GM12878 (cell line): ENCODE measurements at regions not wholly inside any gene's neighbourhood (a gene's known extent, or its start where the extent isn't known, plus 50 kb on each side); places are given as distances from the start of the nearest gene placed in this dataset.

Source experiments
- ATAC-seq: fragments of 200-7000 bp; cut with Tn5 transposase; 3 replicates; pipeline ENCODE4 v1.9.1; 2020; ENCODE audit warnings: mild to moderate bottlenecking, moderate library complexity
- BruUV-seq: library from RNA; stranded (reverse); fragments of 400-500 nt; replicated peaks from 2 replicates; lab custom pipeline; 2021; lab: Mats Ljungman, UMichigan
- CTCF ChIA-PET: fragments of 300-600 bp; sonication (Branson Sonifier 250); formaldehyde crosslinking; extraction: SDS; loops from one replicate; lab custom pipeline; 2021; ENCODE audit warnings: inconsistent platforms; lab: Yijun Ruan, JAX
- POLR2A ChIA-PET: fragments of 350-600 bp; formaldehyde crosslinking; extraction: SDS; loops from one replicate; lab custom pipeline; 2021; ENCODE audit warnings: inconsistent platforms; lab: Charles Lee
- RAD21 ChIA-PET: fragments of 300-600 bp; sonication (Branson Sonifier 250); formaldehyde crosslinking; loops from one replicate; lab custom pipeline; 2023; ENCODE audit warnings: antibody characterized with exemption; ENCODE audit not compliant: unreplicated experiment; lab: Charles Lee
- SMC1A ChIA-PET: fragments of 300-600 bp; sonication (Branson Sonifier 250); formaldehyde crosslinking; loops from one replicate; lab custom pipeline; 2023; ENCODE audit not compliant: unreplicated experiment, uncharacterized antibody; lab: Charles Lee
- DNase-seq: peaks from one replicate; pipeline ENCODE4 v3.0.0-alpha.2; 2011; ENCODE audit warnings: low read depth, low spot score
- FAIRE-seq: peaks from 3 replicates; lab custom pipeline; 2011; peaks lifted over from hg19 to GRCh38; lab: Jason Lieb, UNC
- H2AFZ ChIP-seq: 2 replicates; pipeline ENCODE4 v1.6.0; 2011; ENCODE audit warnings: low read depth, low read length, control low read depth; ENCODE audit not compliant: control insufficient read depth
- H3K27ac ChIP-seq: 2 replicates; pipeline ENCODE4 v1.5.1; 2011; ENCODE audit warnings: control low read depth; ENCODE audit not compliant: control insufficient read depth, insufficient read depth
- H3K27me3 ChIP-seq, 2 experiments: replicated peaks in 1 of 2; 2 replicates each; pipeline versions ENCODE4 v1.6.0 to v1.6.1; 2011; ENCODE audit warnings: low read length in 1 of 2; ENCODE audit not compliant: control insufficient read depth in 2 of 2, insufficient read depth in 2 of 2
- H3K36me3 ChIP-seq, 2 experiments: 2 replicates each; pipeline ENCODE4 v1.5.1; 2011; ENCODE audit warnings: low read length in 1 of 2; ENCODE audit not compliant: control insufficient read depth in 2 of 2, insufficient read depth in 2 of 2
- H3K4me1 ChIP-seq: 2 replicates; pipeline ENCODE4 v1.6.1; 2011; ENCODE audit warnings: mild to moderate bottlenecking, low read length, moderate library complexity, mixed read lengths; ENCODE audit not compliant: control insufficient read depth, insufficient read depth
- H3K4me2 ChIP-seq: 2 replicates; pipeline ENCODE4 v1.6.0; 2011; ENCODE audit warnings: control low read depth; ENCODE audit not compliant: control insufficient read depth, insufficient read depth
- H3K4me3 ChIP-seq: fragments of 200-600 bp; sonication (generic); 2 replicates; pipeline ENCODE4 v1.5.1; 2016
- H3K79me2 ChIP-seq: 2 replicates; pipeline ENCODE4 v1.6.0; 2011; ENCODE audit warnings: low read length; ENCODE audit not compliant: control insufficient read depth, insufficient read depth
- H3K9ac ChIP-seq: 2 replicates; pipeline ENCODE4 v1.8.0; 2011; ENCODE audit warnings: low read length, control low read depth, mixed read lengths; ENCODE audit not compliant: control insufficient read depth, insufficient read depth
- H3K9me3 ChIP-seq: replicated peaks from 3 replicates; pipeline ENCODE4 v1.5.1; 2011; ENCODE audit warnings: mild to moderate bottlenecking, low read length; ENCODE audit not compliant: control insufficient read depth, insufficient read depth
- H4K20me1 ChIP-seq: 2 replicates; pipeline ENCODE4 v1.6.0; 2011; ENCODE audit not compliant: control insufficient read depth, insufficient read depth
- EGR1 ChIP-seq, 2 experiments: IDR thresholded peaks; 1 replicate in 1 of 2; 2 replicates in 1 of 2; pipeline ENCODE4 v1.6.1; 2011 to 2012; ENCODE audit warnings: low read depth in 2 of 2, low read length in 2 of 2, borderline replicate concordance in 1 of 2, mild to moderate bottlenecking in 1 of 2, moderate library complexity in 1 of 2
- IKZF1 ChIP-seq: fragments of 450-650 bp; conservative IDR thresholded peaks from 2 replicates; pipeline ENCODE4 v1.6.1; 2017; ENCODE audit warnings: antibody characterized with exemption, mild to moderate bottlenecking
- MLLT1 ChIP-seq: fragments of 450-650 bp; IDR thresholded peaks from 2 replicates; pipeline ENCODE4 v1.6.1; 2016; ENCODE audit warnings: mild to moderate bottlenecking
- MXI1 ChIP-seq: fragments of 150-350 bp; IDR thresholded peaks from 2 replicates; pipeline ENCODE4 v1.6.1; 2011; ENCODE audit warnings: low read depth, mild to moderate bottlenecking, inconsistent platforms, low read length, improper control_type of control experiment
- NFYB ChIP-seq: IDR thresholded peaks from 2 replicates; pipeline ENCODE4 v1.6.1; 2011; ENCODE audit warnings: low read depth, mild to moderate bottlenecking, low read length, improper control_type of control experiment, moderate library complexity; ENCODE audit not compliant: insufficient read depth
- POLR2AphosphoS5 ChIP-seq: IDR thresholded peaks from 2 replicates; pipeline ENCODE4 v1.6.1; 2011; ENCODE audit warnings: mild to moderate bottlenecking, low read length, inconsistent platforms
- RBBP5 ChIP-seq: fragments of 200-600 bp; sonication (generic); conservative IDR thresholded peaks from 2 replicates; pipeline ENCODE4 v1.6.1; 2016
- SIN3A ChIP-seq: IDR thresholded peaks from 2 replicates; pipeline ENCODE4 v1.6.1; 2012; ENCODE audit warnings: low read depth, low read length, improper control_type of control experiment
- YY1 ChIP-seq: IDR thresholded peaks from 2 replicates; pipeline ENCODE4 v1.6.1; 2011; ENCODE audit warnings: low read depth, mild to moderate bottlenecking, low read length
- WGBS: methylation state at CpG from one replicate; pipeline ENCODE4 v1.1.6; 2016; ENCODE audit warnings: low lambda C conversion rate; ENCODE audit not compliant: insufficient replicate concordance, insufficient coverage; ENCODE audit errors: missing lambda C conversion rate; 5-methylcytosine and 5-hydroxymethylcytosine counted together
- in situ Hi-C: fragments of 300-500 bp; cut with MboI; formaldehyde crosslinking; loops from 9 replicates; pipeline ENCODE4 v1.14.3; 2018; ENCODE audit warnings: mixed read lengths
- intact Hi-C: fragments of 100-400 bp; cut with micrococcal nuclease; formaldehyde crosslinking; loops from one replicate; pipeline ENCODE4 v1.14.2; 2022; ENCODE audit not compliant: unreplicated experiment
- TF ChIP-seq, protein P1 (sequence below): fragments of 450-650 bp; IDR thresholded peaks from 2 replicates; pipeline ENCODE4 v1.6.1; 2017; ENCODE audit warnings: mild to moderate bottlenecking, moderate library complexity

DNA sequence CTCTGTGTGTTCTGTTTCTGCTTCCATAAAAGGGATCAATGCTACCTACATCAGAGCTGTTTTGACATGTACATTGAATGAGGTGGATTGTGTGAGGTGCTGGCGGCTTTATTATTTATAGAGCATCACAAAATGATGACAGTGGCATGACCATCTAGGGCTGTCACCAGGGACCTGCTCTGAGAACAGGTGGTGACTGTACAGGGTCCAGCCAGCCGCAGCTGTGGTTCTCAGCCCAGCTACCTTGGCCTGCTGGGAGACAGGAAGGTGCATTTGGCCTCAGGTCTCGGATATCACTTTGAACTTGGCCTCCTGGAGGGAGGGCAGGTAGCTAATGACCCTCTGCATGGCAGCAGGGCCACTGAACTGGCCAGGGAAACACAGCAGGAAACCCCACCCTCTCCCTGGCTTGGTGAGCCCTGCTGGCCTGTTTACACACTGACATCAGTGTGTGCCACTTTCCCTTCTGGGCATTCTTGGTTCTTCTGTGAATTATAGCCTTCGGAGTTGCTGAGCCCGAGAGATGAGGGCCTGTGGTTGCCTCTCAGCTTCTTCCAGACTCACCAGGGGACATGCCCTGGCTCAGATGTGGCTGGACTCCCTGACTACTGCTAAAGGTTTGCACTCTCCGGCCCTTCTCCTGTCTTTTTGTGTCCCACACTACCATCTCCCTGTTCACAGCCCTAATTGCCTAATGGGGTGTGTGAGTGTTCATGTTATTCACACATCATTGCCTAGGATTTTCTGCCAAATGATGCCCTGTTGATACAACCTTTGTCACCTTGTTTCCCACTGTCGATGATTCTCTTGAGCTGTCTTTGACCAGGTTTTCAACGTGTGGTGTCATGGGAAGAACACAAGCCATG, 109.2 kb upstream of the RAB12 start (continued):
- TF ChIP-seq, protein P1, sequence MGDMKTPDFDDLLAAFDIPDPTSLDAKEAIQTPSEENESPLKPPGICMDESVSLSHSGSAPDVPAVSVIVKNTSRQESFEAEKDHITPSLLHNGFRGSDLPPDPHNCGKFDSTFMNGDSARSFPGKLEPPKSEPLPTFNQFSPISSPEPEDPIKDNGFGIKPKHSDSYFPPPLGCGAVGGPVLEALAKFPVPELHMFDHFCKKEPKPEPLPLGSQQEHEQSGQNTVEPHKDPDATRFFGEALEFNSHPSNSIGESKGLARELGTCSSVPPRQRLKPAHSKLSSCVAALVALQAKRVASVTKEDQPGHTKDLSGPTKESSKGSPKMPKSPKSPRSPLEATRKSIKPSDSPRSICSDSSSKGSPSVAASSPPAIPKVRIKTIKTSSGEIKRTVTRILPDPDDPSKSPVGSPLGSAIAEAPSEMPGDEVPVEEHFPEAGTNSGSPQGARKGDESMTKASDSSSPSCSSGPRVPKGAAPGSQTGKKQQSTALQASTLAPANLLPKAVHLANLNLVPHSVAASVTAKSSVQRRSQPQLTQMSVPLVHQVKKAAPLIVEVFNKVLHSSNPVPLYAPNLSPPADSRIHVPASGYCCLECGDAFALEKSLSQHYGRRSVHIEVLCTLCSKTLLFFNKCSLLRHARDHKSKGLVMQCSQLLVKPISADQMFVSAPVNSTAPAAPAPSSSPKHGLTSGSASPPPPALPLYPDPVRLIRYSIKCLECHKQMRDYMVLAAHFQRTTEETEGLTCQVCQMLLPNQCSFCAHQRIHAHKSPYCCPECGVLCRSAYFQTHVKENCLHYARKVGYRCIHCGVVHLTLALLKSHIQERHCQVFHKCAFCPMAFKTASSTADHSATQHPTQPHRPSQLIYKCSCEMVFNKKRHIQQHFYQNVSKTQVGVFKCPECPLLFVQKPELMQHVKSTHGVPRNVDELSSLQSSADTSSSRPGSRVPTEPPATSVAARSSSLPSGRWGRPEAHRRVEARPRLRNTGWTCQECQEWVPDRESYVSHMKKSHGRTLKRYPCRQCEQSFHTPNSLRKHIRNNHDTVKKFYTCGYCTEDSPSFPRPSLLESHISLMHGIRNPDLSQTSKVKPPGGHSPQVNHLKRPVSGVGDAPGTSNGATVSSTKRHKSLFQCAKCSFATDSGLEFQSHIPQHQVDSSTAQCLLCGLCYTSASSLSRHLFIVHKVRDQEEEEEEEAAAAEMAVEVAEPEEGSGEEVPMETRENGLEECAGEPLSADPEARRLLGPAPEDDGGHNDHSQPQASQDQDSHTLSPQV: no peak
- TF ChIP-seq RBBP5 (no peak), POLR2AphosphoS5 (no peak), IKZF1 (no peak), SIN3A (no peak), YY1 (no peak), MXI1 (no peak), EGR1 (IDR thresholded peaks at IDR 0.05; ENCODE audit: borderline replicate concordance in 1 of 2, low read depth in 2 of 2, low read length in 2 of 2) (no peak)

- RAD21 ChIA-PET: no interaction called here
- no peak overlapping the region for H3K9ac ChIP-seq
- no peak overlapping the region for H2AFZ ChIP-seq
- WGBS: 19% methylated on average over 12 of the region's 12 CpGs
- SMC1A ChIA-PET: interaction anchor here (0.7 to 0.8 kb wide), 2 partner anchors 19 to 492 kb away, joined by 3 read pairs; no protein-coding TSS in a partner anchor
- in situ Hi-C loops: no loop called here
- no peak for TF ChIP-seq NFYB
- no peak for TF ChIP-seq MLLT1
- H3K36me3 ChIP-seq: no peaks in the 10 kb centered on the region
- H4K20me1 ChIP-seq: no peaks in the 10 kb centered on the region
- no peak for DNase-seq
- BruUV-seq: no TSS peak
- POLR2A ChIA-PET: no interaction called here
- H3K27ac ChIP-seq: no peak overlapping the region
- no peaks in the 10 kb centered on the region for H3K9me3 ChIP-seq
- H3K79me2 ChIP-seq: no peaks in the 10 kb centered on the region
- no peak overlapping the region for H3K4me2 ChIP-seq
- no peak for FAIRE-seq
- intact Hi-C loops: no loop called here
- peaks cover 0 to 2% of the 10 kb centered on the region in 2 experiments; a peak in 1 of 4 replicates for H3K27me3 ChIP-seq
- H3K4me1 ChIP-seq: no peaks in the 10 kb centered on the region
- no peak overlapping the region for H3K4me3 ChIP-seq
- CTCF ChIA-PET: no interaction called here
- ATAC-seq: no peak
Observed at GRCh38 chr18:8501044-8501443, 108.2 kb upstream of the RAB12 start.
